RWPE2 (cell line): ENCODE measurements at regions not wholly inside any gene's neighbourhood (a gene's known extent, or its start where the extent isn't known, plus 50 kb on each side); places are given as distances from the start of the nearest gene placed in this dataset.

ENCODE experiments used
- ATAC-seq: fragments of 200-7000 bp; cut with Tn5 transposase; 3 replicates; pipeline ENCODE4 v1.9.1; 2021; ENCODE audit warnings: low read depth
- DNase-seq: peaks from one replicate; pipeline ENCODE4 v3.0.0-alpha.2; 2020; ENCODE audit warnings: low spot score
- H3K27ac ChIP-seq: fragments of 450-650 bp; 2 replicates; pipeline ENCODE4 v1.5.1; 2017; ENCODE audit warnings: mild to moderate bottlenecking; ENCODE audit not compliant: poor library complexity, severe bottlenecking
- H3K27me3 ChIP-seq: fragments of 250-450 bp; sonication (Bioruptor Pico); 2 replicates; pipeline ENCODE4 v1.5.1; 2021; ENCODE audit warnings: mild to moderate bottlenecking, moderate library complexity; ENCODE audit not compliant: insufficient read depth, poor library complexity, severe bottlenecking
- H3K36me3 ChIP-seq: fragments of 250-450 bp; sonication (Bioruptor Pico); 2 replicates; pipeline ENCODE4 v1.5.1; 2020; ENCODE audit warnings: low read depth, mild to moderate bottlenecking, moderate library complexity
- H3K4me1 ChIP-seq: fragments of 250-450 bp; sonication (Bioruptor Pico); 2 replicates; pipeline ENCODE4 v1.5.1; 2021; ENCODE audit warnings: mild to moderate bottlenecking, moderate library complexity; ENCODE audit not compliant: insufficient read depth, poor library complexity, severe bottlenecking
- H3K4me3 ChIP-seq: fragments of 250-450 bp; sonication (Bioruptor Pico); 2 replicates; pipeline ENCODE4 v1.5.1; 2021; ENCODE audit warnings: mild to moderate bottlenecking, moderate library complexity; ENCODE audit not compliant: severe bottlenecking
- H3K9me3 ChIP-seq: fragments of 250-450 bp; sonication (Bioruptor Pico); 2 replicates; pipeline ENCODE4 v1.5.1; 2021; ENCODE audit warnings: mild to moderate bottlenecking, moderate library complexity; ENCODE audit not compliant: severe bottlenecking
- CTCF ChIP-seq: fragments of 450-650 bp; IDR thresholded peaks from one replicate; pipeline ENCODE4 v1.5.1; 2017; ENCODE audit warnings: mild to moderate bottlenecking, moderate library complexity; ENCODE audit not compliant: poor library complexity, severe bottlenecking

GRCh38 chr2:56940054-56940453 is 756.3 kb downstream of the CCDC85A start:
- no peak for ATAC-seq
- TF ChIP-seq CTCF = no peak

GRCh38 chr2:56952871-56953270 is 769.1 kb downstream of the CCDC85A start:
- Histone ChIP-seq H3K9me3 (no peaks in the 10 kb centered on the region), H3K4me1 (no peaks in the 10 kb centered on the region), H3K27me3 (no peaks in the 10 kb centered on the region), H3K36me3 (no peaks in the 10 kb centered on the region), H3K4me3 (no peak overlapping the region), H3K27ac (no peak overlapping the region)
- DNase-seq = no peak
- TF ChIP-seq CTCF = no peak
- no peak for ATAC-seq

More at GRCh38 chr2:56940054-56940453, 756.3 kb downstream of the CCDC85A start:
- no peak overlapping the region for H3K4me3 ChIP-seq
- H3K9me3 ChIP-seq = no peaks in the 10 kb centered on the region
- no peak overlapping the region for H3K27ac ChIP-seq
- no peaks in the 10 kb centered on the region for H3K27me3 ChIP-seq
- H3K36me3 ChIP-seq = no peaks in the 10 kb centered on the region
- H3K4me1 ChIP-seq = no peaks in the 10 kb centered on the region
- DNase-seq = no peak

- H3K27me3 ChIP-seq = no peaks in the 10 kb centered on the region
- H3K4me3 ChIP-seq = no peak overlapping the region
- ATAC-seq (no peak), DNase-seq (no peak)
- no peaks in the 10 kb centered on the region for H3K9me3 ChIP-seq
- no peak overlapping the region for H3K27ac ChIP-seq
- no peaks in the 10 kb centered on the region for H3K36me3 ChIP-seq
- no peak for TF ChIP-seq CTCF
- no peaks in the 10 kb centered on the region for H3K4me1 ChIP-seq
These were observed 776.8 kb downstream of the CCDC85A start for GRCh38 chr2:56960581-56960980.

- TF ChIP-seq CTCF = no peak
- Histone ChIP-seq H3K27me3 (no peaks in the 10 kb centered on the region), H3K9me3 (no peaks in the 10 kb centered on the region), H3K4me1 (no peaks in the 10 kb centered on the region), H3K4me3 (no peak overlapping the region), H3K27ac (no peak overlapping the region), H3K36me3 (no peaks in the 10 kb centered on the region)
- ATAC-seq (no peak), DNase-seq (no peak)
These were observed 778.9 kb downstream of the CCDC85A start for GRCh38 chr2:56962673-56963072.

GRCh38 chr2:56969513-56969912 is 785.7 kb downstream of the CCDC85A start:
- H3K9me3 ChIP-seq = no peaks in the 10 kb centered on the region
- H3K36me3 ChIP-seq = no peaks in the 10 kb centered on the region
- H3K4me3 ChIP-seq = no peak overlapping the region
- ATAC-seq (no peak), DNase-seq (no peak)
- no peaks in the 10 kb centered on the region for H3K27me3 ChIP-seq
- no peak overlapping the region for H3K27ac ChIP-seq
- no peaks in the 10 kb centered on the region for H3K4me1 ChIP-seq
- TF ChIP-seq CTCF = no peak
